ENCODE measurements at regions not wholly inside any gene's neighbourhood (a gene's known extent, or its start where the extent isn't known, plus 50 kb on each side); places are given as distances from the start of the nearest gene placed in this dataset.

- ChIA-PET CTCF (no interaction called here), POLR2A (no interaction called here)
- Mint-ChIP-seq H3K4me1 (peaks cover 57% of the 10 kb centered on the region), H3K27ac (peak overlapping the region; percentile 73), H3K27me3 (ENCODE audit: low read depth) (no peaks in the 10 kb centered on the region), H3K9me3 (no peaks in the 10 kb centered on the region), H3K36me3 (peaks cover 16% of the 10 kb centered on the region), H3K4me3 (no peak overlapping the region)
- DNase-seq (ENCODE audit: low spot score) = no peak
- ATAC-seq = peak; percentile 7
- TF ChIP-seq ESRRA (CRISPR knock-in tag; IDR thresholded peaks at IDR 0.05; ENCODE audit: borderline replicate concordance) (no peak), SMAD4 (CRISPR knock-in tag; IDR thresholded peaks at IDR 0.05) (no peak), SMAD3 (CRISPR knock-in tag; IDR thresholded peaks at IDR 0.05; ENCODE audit: borderline replicate concordance) (0 out of 2 replicates have a peak, but pooled peaks have one; percentile 25), STAT6 (CRISPR knock-in tag; conservative IDR thresholded peaks at IDR 0.05; ENCODE audit: low read depth) (no peak), ETV6 (CRISPR knock-in tag; IDR thresholded peaks at IDR 0.05) (no peak), AR (CRISPR knock-in tag; IDR thresholded peaks at IDR 0.05) (peak; percentile 94), RORB (CRISPR knock-in tag; IDR thresholded peaks at IDR 0.05) (no peak), ELF4 (CRISPR knock-in tag; IDR thresholded peaks at IDR 0.05; ENCODE audit: low read depth) (no peak), ZNF219 (CRISPR knock-in tag; IDR thresholded peaks at IDR 0.05; ENCODE audit: borderline replicate concordance) (no peak), KAT7 (CRISPR knock-in tag; IDR thresholded peaks at IDR 0.05; ENCODE audit: borderline replicate concordance) (no peak), CREB1 (CRISPR knock-in tag; IDR thresholded peaks at IDR 0.05) (no peak), TEAD1 (CRISPR knock-in tag; IDR thresholded peaks at IDR 0.05) (no peak), ZNF416 (CRISPR knock-in tag; IDR thresholded peaks at IDR 0.05) (peak; percentile 85), EMX1 (CRISPR knock-in tag; IDR thresholded peaks at IDR 0.05) (peak; percentile 97)
- TF ChIP-seq, protein P1, sequence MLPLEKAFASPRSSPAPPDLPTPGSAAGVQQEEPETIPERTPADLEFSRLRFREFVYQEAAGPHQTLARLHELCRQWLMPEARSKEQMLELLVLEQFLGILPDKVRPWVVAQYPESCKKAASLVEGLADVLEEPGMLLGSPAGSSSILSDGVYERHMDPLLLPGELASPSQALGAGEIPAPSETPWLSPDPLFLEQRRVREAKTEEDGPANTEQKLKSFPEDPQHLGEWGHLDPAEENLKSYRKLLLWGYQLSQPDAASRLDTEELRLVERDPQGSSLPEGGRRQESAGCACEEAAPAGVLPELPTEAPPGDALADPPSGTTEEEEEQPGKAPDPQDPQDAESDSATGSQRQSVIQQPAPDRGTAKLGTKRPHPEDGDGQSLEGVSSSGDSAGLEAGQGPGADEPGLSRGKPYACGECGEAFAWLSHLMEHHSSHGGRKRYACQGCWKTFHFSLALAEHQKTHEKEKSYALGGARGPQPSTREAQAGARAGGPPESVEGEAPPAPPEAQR (CRISPR knock-in tag; IDR thresholded peaks at IDR 0.05) = no peak
- TF ChIP-seq, protein P2, sequence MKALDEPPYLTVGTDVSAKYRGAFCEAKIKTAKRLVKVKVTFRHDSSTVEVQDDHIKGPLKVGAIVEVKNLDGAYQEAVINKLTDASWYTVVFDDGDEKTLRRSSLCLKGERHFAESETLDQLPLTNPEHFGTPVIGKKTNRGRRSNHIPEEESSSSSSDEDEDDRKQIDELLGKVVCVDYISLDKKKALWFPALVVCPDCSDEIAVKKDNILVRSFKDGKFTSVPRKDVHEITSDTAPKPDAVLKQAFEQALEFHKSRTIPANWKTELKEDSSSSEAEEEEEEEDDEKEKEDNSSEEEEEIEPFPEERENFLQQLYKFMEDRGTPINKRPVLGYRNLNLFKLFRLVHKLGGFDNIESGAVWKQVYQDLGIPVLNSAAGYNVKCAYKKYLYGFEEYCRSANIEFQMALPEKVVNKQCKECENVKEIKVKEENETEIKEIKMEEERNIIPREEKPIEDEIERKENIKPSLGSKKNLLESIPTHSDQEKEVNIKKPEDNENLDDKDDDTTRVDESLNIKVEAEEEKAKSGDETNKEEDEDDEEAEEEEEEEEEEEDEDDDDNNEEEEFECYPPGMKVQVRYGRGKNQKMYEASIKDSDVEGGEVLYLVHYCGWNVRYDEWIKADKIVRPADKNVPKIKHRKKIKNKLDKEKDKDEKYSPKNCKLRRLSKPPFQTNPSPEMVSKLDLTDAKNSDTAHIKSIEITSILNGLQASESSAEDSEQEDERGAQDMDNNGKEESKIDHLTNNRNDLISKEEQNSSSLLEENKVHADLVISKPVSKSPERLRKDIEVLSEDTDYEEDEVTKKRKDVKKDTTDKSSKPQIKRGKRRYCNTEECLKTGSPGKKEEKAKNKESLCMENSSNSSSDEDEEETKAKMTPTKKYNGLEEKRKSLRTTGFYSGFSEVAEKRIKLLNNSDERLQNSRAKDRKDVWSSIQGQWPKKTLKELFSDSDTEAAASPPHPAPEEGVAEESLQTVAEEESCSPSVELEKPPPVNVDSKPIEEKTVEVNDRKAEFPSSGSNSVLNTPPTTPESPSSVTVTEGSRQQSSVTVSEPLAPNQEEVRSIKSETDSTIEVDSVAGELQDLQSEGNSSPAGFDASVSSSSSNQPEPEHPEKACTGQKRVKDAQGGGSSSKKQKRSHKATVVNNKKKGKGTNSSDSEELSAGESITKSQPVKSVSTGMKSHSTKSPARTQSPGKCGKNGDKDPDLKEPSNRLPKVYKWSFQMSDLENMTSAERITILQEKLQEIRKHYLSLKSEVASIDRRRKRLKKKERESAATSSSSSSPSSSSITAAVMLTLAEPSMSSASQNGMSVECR (CRISPR knock-in tag; IDR thresholded peaks at IDR 0.05; ENCODE audit: borderline replicate concordance) = no peak
- TF ChIP-seq, protein P3, sequence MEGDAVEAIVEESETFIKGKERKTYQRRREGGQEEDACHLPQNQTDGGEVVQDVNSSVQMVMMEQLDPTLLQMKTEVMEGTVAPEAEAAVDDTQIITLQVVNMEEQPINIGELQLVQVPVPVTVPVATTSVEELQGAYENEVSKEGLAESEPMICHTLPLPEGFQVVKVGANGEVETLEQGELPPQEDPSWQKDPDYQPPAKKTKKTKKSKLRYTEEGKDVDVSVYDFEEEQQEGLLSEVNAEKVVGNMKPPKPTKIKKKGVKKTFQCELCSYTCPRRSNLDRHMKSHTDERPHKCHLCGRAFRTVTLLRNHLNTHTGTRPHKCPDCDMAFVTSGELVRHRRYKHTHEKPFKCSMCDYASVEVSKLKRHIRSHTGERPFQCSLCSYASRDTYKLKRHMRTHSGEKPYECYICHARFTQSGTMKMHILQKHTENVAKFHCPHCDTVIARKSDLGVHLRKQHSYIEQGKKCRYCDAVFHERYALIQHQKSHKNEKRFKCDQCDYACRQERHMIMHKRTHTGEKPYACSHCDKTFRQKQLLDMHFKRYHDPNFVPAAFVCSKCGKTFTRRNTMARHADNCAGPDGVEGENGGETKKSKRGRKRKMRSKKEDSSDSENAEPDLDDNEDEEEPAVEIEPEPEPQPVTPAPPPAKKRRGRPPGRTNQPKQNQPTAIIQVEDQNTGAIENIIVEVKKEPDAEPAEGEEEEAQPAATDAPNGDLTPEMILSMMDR (IDR thresholded peaks at IDR 0.05) = no peak
- TF ChIP-seq, protein P4, sequence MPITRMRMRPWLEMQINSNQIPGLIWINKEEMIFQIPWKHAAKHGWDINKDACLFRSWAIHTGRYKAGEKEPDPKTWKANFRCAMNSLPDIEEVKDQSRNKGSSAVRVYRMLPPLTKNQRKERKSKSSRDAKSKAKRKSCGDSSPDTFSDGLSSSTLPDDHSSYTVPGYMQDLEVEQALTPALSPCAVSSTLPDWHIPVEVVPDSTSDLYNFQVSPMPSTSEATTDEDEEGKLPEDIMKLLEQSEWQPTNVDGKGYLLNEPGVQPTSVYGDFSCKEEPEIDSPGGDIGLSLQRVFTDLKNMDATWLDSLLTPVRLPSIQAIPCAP (CRISPR knock-in tag; IDR thresholded peaks at IDR 0.05) = no peak
- TF ChIP-seq, protein P5, sequence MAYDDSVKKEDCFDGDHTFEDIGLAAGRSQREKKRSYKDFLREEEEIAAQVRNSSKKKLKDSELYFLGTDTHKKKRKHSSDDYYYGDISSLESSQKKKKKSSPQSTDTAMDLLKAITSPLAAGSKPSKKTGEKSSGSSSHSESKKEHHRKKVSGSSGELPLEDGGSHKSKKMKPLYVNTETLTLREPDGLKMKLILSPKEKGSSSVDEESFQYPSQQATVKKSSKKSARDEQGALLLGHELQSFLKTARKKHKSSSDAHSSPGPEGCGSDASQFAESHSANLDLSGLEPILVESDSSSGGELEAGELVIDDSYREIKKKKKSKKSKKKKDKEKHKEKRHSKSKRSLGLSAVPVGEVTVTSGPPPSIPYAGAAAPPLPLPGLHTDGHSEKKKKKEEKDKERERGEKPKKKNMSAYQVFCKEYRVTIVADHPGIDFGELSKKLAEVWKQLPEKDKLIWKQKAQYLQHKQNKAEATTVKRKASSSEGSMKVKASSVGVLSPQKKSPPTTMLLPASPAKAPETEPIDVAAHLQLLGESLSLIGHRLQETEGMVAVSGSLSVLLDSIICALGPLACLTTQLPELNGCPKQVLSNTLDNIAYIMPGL (CRISPR knock-in tag; IDR thresholded peaks at IDR 0.05) = no peak
- TF ChIP-seq, protein P6, sequence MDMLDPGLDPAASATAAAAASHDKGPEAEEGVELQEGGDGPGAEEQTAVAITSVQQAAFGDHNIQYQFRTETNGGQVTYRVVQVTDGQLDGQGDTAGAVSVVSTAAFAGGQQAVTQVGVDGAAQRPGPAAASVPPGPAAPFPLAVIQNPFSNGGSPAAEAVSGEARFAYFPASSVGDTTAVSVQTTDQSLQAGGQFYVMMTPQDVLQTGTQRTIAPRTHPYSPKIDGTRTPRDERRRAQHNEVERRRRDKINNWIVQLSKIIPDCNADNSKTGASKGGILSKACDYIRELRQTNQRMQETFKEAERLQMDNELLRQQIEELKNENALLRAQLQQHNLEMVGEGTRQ (CRISPR knock-in tag; IDR thresholded peaks at IDR 0.05) = no peak; the same call in 1 of the 2 replicates
These were observed 1569.4 kb upstream of the PRR20A start for GRCh38 chr13:55571237-55571867.
